ENCODE measurements at regions not wholly inside any gene's neighbourhood (a gene's known extent, or its start where the extent isn't known, plus 50 kb on each side); places are given as distances from the start of the nearest gene placed in this dataset.
A peak's percentile ranks its signal among the peaks of the same experiment; 100 is the strongest.
"Not testable (repeated sequence)": the region's sequence is repeated elsewhere in the genome, so short reads cannot be mapped to it uniquely, and the experiment has no call there.

DNA sequence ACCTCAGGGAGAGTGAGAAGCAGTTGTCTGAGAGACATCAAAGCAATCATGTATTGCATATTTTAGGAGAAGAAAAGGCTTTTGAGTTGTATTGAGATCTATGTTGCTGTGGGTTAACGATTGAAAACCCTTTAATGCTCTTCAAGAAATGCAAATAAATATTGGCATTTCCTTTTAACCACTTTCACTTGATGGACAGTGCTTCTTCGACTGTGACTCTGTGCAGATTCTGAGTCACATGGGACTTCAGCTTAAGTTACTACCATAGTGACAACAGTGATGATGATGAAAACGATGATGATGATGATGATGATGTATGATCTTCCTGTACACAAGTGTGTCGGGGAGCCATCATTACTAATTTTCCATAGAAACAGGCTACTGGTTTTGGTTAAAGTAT, 181.8 kb downstream of the AKAIN1 start:
- DNase-seq = no peak

DNA sequence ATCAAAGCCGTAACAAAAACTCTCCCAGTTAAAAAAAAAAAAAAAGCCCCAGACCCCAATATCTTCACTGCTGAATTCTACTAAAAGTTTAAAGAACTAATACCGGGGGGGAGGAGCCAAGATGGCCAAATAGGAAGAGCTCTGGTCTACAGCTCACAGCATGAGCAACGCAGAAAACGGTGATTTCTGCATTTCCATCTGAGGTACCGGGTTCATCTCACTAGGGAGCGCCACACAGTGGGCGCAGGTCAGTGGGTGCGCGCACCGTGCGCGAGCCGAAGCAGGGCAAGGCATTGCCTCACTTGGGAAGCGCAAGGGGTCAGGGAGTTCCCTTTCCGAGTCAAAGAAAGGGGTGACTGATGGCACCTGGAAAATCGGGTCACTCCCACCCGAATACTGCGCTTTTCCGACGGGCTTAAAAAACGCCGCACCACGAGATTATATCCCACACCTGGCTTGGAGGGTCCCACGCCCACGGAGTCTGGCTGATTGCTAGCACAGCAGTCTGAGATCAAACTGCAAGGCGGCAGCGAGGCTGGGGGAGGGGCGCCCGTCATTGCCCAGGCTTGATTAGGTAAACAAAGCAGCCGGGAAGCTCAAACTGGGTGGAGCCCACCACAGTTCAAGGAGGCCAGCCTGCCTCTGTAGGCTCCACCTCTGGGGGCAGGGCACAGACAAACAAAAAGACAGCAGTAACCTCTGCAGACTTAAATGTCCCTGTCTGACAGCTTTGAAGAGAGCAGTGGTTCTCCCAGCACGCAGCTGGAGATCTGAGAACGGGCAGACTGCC, 192.8 kb downstream of the AKAIN1 start:
- not testable (repeated sequence) for DNase-seq

DNA sequence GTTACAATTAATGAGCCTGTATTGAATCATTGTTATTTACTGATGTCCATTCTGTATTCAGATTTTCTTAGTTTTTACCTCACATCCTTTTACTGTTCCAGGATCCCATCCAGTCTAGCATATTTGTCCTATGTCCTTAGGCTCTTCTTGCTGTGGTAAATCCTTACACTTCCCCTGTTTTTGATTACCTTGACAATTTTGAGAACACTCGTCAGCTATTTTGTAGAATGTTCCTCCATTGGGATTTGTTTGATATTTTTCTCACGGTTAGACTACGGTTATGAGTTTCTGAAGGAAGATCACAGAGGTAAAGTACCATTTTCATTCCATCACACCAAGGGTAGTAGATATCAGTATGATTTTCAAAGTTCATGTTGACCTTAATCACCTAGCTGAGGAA, 202.3 kb downstream of the AKAIN1 start:
- DNase-seq = no peak

DNA sequence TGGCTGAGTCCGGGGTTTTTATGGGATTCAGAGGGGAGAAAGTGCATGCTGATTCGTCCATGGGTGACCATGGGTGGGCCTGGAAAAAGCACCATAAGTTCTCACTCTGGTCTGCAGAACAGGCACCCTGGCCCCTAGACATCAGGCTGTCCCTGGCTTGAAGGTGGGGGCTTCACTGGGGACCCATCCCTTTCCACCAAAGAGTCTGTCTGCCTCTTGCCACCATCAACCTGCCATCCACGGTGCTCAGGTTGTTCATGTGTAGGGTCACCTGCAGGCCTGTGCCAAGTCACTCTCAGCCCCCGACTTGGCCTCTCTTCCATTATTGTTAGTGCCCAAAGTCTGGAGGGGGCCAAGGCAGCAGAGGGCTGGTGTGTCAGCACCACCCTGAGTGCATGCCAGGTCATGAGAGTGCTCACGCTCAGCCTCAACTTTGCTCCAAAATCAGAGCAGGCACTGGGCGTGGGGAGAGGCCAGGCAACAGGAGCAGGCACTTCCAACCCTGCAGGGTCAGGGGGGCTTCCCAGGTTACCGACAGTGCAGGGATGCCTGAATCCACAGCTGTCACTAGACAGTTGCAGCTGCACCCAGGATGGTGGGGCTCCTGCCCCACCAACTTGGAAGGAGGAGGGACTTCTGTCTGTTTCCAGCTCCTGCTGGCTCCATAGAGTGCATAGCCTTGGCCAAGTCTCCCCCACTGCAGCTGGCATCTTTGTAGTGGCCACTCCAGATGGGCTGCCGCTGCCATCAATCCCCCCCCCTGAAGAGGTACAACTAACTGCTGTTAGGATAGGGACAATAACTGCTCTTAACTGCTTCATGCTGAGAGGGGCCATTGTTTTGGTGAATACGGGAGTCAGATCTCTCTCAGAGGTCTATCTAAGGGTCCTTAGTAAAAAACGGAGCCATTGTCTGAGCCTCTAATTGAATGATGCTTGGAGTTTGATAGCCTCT, 209.3 kb downstream of the AKAIN1 start:
- no peak for DNase-seq

DNA sequence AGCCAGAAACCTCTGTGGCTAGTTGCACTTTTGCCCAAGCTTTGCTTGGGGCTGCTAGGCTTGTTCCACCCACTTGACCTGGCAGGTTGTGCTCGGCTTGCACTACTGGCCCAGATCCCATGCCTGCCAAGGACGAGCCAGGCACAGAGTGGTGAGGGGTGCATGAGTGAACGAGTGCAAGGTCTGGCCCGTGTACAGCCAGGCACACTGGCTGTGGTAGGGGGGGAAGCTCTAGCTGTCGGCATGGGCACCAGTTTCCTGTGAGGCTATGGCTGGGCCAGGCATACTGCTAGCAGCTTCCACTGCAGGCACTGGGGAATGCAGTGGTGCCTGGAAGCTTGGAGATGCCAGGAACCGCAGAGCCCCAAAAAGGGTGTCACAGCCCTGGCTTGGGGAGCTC, 210.4 kb downstream of the AKAIN1 start:
- no peak for DNase-seq

DNA sequence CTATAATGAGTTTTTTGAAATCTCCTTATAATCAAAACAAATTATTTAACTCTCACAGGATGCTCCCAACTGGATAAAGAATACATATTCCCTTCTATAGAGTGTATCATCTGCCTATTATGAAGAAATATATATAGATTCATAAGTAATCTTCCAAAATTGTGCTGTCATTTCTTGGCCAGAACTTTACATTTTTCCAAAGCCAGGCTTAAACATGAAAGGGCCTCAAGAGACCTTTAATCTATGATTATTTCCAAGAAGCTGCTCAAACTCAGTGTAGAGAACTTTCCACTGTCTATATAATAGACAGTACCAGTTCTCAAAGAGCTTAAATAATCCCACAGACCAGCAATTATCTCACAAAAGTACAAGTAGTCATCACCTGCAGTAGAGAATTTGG, 211.0 kb downstream of the AKAIN1 start:
- DNase-seq = no peak

DNA sequence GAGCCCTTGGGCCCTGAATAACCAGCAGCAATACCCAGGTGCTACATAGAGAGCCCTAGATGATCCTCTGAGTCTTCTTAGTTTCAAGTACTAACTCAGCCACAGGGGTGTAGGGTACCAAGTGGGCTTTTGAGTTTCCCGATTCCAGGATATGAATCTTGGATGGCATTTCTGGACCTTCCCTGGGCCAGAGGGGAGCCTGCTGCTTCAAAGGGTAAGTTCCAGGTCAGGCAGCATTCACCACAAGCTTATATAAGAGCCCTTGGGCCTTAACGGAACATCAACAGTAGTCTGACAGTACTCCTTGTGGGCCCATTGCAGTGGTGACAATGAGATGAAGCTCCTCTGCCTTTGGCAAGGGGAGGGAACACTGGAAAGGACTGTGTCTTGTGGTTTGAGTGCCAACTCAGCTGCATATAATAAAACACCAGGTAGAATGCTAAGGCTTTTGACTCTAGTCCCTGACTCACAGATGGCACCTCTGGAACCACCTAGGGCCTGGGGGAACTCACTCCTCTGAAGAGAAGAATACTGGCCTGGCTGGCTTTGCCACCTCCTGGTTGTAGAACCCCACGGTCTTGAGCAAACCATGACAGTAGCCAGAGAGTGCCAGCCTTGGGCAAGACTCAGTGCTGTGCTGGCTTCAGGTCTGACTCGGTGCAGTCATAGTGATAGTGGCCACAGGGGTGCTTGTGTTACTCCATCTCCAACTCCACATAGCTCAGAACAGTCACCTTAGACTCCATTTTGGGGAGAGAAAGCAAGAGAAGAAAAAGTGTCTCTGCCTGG, 235.7 kb downstream of the AKAIN1 start:
- DNase-seq = no peak

DNA sequence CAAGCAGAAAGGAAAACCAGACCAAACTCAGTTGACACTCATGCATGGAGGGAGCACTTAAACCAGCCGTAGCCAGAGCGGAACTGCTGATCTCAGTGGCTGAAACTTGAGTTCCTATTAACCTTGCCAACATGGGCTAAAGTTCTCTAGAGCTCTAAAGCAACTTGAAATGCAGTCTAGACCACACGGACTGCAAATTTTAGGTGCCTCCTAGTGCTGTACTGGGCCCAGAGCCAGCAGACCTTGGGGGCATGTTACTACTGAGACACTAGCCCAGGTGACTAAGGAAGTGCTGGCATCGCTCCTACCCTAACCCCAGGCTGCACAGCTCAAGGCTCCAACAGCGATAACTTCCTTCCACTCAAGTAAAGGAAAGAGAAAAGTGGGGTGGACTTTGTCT, 236.5 kb downstream of the AKAIN1 start:
- no peak for DNase-seq

DNA sequence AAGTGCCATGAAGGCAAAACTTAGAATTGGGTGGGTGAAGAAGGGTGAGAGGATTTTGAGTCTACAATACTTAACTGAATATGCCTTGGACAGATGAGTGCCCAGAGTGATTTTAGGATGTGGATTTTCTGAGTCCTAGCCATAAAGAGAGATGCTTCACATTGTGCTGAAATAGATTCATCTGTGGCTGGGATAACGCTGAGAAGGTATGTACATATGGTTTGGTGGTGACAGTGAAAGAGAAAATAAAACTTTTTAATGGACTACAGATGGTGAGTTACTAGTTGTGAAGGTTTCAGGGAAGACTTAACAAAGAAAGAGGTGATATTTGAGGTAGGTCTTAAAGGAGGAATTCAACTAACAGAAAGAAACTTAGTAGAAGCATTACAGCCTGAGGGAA, 265.8 kb downstream of the AKAIN1 start:
- no peak for DNase-seq

DNA sequence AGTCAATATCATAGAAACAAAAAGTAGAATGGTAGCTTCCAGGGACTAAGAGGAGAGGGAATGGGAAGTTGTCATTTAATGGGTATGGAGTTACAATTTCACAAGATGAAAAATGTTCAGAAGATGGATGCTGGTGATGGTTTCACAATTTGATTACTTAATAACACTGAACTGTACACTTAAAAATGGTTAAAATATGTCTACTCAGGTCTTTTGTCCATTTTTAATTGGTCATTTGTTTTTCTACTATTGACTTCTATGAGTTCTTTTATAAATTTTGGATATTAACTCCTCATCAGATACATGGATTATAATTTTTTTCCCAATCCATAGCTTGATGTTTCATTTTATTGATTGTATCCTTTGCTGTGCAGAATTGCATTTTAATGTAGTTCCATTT, 275.5 kb downstream of the AKAIN1 start:
- no peak for DNase-seq

DNA sequence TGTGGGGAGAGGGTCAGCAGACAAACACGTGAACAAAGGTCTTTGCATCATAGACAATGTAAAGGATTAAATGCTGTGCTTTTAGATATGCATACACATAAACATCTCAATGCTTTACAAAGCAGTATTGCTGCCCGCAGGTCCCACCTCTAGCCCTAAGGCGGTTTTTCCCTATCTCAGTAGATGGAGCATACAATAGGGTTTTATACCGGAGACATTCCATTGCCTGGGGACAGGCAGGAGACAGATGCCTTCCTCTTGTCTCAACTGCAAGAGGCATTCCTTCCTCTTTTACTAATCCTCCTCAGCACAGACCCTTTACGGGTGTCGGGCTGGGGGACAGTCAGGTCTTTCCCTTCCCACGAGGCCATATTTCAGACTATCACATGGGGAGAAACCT, 279.5 kb downstream of the AKAIN1 start:
- not testable (repeated sequence) for DNase-seq

DNA sequence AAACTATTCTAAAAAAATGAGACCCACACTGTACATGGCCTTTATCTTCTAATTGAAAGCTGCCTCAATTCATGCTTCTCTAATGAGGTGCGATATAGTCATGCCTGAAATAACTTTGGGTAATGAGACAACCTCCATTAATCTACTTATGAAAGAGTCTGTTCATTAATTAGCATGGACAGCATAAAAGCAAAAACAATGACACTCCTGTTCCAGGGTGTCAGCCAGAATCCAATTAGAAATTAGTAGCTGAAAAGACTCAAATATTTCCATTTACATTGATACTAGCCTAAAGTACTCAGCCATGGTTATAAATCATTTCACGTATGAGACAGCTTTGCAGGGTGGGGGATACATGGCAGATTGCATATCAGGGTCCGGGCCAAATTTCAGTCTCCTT, 288.7 kb downstream of the AKAIN1 start:
- peak in 1 of 2 donors; percentile 8 for DNase-seq

DNA sequence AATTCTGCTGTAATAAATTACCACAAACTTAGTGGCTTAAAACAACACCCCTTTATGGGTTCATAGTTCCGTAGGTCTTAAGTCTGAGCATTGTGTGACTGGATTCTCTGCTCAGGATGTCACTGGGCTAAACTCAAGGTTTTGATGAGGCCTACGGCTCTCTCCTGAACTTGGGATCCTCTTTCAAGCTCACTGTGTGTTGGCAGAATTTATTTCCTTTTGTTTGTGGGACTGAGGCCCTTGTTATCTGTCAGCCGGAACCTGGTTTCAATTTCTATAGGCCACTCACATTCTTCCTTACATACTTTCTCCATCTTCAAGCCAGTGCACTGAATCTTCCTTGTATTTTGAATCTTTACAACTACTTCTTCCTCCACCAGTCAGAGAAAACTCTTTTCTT, 290.2 kb downstream of the AKAIN1 start:
- no peak for DNase-seq

DNA sequence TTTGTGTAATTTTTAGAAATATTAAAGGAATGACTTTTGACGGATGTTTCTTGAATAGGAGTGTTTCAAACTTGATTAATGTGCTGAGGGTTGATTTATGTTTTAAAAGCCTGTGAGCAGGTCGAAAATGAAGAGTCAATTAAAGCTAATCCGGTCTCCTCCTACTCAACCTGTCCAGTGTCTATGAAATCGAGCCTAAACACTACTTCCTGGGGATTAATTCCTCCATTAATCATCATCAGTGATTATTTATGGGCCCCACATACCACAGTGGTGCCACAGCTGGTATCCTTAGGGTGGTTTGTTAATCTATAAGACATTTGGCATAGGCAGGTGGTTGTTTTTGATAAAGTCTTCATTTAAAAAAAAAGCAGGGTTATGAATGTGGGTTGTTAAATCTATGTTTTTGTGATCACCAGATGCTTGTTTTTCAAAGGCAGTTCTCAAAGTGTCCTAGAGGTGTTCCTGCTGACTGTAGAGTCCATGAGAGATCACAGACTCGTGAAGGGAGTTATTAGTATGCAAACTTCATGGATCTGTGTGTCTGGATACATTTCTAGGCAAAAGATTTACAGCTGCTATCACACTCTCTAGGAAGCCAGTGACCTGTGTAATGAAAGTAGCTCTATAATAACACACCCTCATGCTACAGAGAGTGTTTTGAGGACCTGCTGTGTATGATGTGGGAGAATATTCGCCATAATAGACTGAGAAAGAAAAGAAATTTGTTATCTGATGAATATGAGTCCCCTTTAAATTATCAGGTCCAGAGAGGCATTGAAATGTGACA, 308.6 kb downstream of the AKAIN1 start:
- DNase-seq = no peak

DNA sequence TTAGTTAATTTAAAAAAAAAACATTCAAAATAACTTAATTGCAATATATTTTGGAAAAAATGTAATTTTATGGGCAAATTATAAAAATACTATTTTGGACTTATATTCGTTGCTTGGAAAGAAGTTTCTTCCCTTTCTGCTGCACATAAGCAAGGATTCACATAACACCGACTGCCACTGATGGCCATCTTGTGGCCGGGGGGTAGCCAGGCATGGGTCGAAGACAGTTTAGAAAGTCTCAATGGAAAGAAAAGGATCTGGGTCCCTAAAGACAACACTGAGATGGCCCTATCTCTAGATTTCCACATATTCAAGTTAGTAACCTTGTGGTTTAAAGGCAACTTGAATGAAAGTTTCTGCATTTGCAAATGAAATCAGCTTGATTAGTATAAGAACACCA, 318.6 kb downstream of the AKAIN1 start:
- DNase-seq = no peak

DNA sequence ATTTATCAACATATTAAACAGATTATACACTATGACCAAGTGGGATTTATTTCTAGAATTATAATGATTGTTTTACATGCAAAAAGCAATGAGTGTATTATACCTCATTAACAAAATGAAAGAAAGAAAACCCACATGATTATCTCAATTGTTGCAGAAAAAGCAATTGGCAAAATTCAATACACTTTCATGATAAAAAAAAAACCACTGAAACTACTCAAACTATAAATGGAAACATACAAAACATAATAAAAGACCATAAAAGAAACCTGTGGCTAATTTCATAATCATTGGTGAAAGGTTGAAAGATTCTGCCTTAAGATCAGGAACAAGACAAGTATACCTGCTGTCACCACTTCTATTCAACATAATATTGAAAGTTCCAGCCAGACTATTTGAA, 325.9 kb downstream of the AKAIN1 start:
- no peak for DNase-seq

DNA sequence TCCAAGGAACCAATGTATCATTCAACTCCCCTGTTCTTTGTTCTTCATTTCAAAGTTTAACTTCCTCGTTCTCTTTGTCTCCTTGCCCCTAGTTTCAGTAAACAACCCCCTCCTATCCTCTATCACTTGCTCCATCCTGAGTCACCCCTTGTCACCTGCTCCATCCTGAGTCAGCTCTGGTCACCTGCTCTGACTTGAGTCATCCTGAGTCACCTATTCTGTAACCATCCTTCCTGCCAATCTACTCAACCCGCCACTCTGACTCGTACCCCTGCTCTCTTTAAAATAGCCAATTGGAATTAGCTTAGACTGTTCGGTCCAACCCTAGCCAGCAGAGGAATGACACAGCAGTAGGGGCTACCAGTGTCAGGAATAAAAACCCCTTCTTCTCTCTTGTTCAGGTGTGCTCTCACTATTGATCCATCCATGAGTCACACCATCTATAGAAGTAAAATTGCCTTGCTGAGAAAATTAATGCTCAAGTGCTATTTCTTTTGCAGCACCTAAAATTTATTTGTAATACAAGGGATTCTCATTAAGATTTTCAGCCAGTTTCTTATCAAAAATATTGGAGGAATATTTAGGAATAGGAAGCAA, 326.8 kb downstream of the AKAIN1 start:
- DNase-seq = no peak

DNA sequence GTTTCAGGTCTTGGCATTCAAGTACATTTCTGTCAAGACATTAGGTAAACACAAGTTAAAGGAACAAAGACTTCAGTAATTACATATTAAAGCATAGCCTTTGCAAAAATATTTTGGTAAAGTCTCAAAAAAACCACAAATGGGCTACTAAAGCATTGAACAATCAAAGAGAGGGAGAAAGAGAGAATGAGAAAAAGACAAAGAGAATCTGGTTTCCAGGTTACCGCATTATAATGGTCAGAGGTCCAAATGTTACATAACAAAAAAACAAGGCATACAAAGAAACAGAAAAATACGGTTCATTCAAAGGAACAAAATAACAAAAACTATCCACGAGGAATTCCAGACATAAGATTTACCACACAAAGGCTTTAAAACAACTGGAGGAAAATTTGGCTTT, 327.9 kb downstream of the AKAIN1 start:
- DNase-seq = no peak

DNA sequence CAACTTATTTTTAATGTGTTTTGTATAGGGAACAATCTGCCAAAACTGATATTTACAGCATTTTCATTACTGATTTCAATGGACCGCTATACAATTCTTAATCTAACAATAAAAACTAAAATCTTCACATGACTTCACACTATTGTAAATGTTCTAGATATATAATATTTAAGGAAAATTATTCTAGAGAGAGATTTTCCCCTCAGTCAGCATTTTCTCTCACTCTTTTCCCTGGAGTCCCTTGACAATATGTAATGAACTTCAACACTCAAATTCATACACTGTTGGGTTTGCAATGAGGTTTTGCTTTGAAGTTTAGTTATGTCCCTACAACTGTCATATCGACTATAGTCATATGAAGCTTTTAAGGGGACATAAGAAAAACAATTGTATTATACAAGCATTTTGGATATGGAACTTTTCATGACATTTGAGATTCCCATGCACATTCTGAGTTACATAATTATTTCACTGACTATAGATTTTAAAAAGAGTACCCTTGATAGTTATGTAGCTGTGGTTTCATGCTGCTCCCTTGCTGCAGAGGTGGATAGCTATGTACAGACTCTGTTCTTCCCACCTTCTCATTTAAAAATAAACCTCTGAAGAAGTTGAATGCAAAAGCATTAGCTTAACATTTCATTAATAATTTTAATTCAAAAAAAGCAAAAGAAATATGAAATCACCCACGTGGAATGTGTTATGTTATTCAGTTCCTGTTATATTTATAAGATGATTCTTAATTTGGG, 338.5 kb downstream of the AKAIN1 start:
- DNase-seq = no peak

DNA sequence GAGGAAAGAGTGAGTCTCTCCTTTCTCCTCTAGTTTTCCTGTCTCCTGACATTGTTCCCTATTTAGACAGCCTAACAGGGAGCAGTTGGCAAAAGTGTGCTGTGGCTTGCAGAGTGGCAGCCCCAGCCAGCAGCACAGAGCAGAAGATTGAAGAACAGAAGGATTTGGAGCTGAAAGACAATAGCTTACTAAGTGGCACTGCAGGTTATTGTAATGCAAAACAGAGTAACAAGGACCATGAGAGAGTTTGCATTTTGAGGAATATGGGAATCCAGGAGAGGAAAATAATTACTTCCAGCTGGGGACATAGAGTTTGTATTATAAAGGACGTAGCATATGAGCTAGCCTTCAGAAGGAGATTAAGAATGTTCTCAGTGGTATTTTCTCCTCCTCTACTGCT, 342.4 kb downstream of the AKAIN1 start:
- DNase-seq = no peak

DNA sequence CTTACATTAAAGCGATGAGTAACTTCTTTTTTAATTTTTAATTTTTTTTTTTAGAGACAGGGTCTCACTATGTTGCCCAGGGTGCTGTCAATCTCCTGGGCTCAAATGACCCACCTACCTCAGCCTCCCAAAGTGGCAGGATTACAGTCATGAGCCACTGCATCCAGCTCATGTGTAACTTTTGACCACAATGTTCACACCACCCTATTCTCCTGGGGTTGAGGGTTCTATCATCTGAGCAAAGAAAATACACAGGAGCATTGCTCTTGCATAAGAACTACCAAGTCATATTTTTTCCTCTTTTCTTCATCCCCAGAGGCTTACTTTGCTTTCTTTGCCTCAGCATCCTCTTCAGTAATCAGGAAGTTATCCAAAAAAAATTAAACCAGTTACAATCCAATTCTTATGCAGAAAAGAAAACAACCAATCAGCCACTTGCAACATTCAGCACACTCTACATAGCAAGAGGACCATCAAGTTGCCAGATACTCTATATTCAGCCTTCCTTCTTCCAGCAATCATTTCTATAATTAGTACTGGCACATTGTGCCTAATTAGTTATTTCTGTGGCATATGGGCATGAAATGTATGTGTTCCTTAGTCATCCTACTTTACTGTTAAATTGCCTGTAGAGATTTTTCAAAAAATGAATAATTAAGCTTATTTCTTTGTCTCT, 345.6 kb downstream of the AKAIN1 start:
- peak in 1 of 2 donors; percentile 13 for DNase-seq

Data from hippocampal formation (tissue), 2 donors.